Adrenal gland (tissue), 5 donors: ENCODE measurements at regions not wholly inside any gene's neighbourhood (a gene's known extent, or its start where the extent isn't known, plus 50 kb on each side); places are given as distances from the start of the nearest gene placed in this dataset.

Experiments used
- POLR2A ChIP-seq, 2 donors: fragments of 450-650 bp; IDR thresholded peaks; one replicate each; pipeline ENCODE4 v1.6.1; 2017; ENCODE audit warnings: antibody characterized with exemption in 2 of 2, mild to moderate bottlenecking in 2 of 2, moderate library complexity in 1 of 2
- TF ChIP-seq, protein P1 (sequence below), 6 experiments: fragments of 450-650 bp in 4 of 6; fragments of 200-600 bp in 2 of 6; sonication (generic) in 1 of 6; IDR thresholded peaks; 1 replicate in 5 of 6; 2 replicates in 1 of 6; pipeline versions ENCODE4 v1.5.1 to v1.8.0; 2016 to 2021; ENCODE audit warnings: antibody characterized with exemption in 6 of 6, mild to moderate bottlenecking in 2 of 6, moderate library complexity in 1 of 6
- donor health status: DM: no; HTN: no; CAD: no.

DNA sequence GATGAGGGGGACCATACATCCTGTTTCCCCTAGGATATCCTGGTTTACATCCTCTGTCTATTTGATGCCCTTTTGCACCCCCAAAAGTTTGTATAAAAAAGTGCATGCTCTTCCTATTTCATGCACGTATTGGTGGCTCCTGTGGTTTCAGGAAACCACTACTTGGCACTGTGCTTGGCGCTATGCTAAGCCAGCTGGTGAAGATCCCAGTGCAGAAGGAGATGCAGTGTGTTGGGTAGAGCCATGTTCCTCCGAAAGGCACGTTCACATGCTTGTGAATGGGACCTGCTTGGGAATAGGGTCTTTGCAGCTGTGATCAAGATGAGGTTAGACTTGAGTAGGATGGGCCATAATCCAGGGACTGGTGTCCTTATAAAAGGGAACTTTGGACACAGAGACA lies 419.7 kb downstream of the GALR1 start:
- TF ChIP-seq, protein P1, sequence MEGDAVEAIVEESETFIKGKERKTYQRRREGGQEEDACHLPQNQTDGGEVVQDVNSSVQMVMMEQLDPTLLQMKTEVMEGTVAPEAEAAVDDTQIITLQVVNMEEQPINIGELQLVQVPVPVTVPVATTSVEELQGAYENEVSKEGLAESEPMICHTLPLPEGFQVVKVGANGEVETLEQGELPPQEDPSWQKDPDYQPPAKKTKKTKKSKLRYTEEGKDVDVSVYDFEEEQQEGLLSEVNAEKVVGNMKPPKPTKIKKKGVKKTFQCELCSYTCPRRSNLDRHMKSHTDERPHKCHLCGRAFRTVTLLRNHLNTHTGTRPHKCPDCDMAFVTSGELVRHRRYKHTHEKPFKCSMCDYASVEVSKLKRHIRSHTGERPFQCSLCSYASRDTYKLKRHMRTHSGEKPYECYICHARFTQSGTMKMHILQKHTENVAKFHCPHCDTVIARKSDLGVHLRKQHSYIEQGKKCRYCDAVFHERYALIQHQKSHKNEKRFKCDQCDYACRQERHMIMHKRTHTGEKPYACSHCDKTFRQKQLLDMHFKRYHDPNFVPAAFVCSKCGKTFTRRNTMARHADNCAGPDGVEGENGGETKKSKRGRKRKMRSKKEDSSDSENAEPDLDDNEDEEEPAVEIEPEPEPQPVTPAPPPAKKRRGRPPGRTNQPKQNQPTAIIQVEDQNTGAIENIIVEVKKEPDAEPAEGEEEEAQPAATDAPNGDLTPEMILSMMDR (IDR thresholded peaks at IDR 0.05) = no peak
- TF ChIP-seq POLR2A (IDR thresholded peaks at IDR 0.05) = no peak
